NCI-H2196 treated with DMSO at 0.1 percent for 48 hours (cell line): ENCODE measurements at regions not wholly inside any gene's neighbourhood (a gene's known extent, or its start where the extent isn't known, plus 50 kb on each side); places are given as distances from the start of the nearest gene placed in this dataset.

Source experiments
- DNase-seq: peaks from one replicate; lab custom pipeline; 2025; ENCODE audit not compliant: unreplicated experiment; lab: John Stamatoyannopoulos, UW

- no peak for DNase-seq
These were observed 517.9 kb upstream of the RAG2 start for GRCh38 chr11:37115963-37116362.

GRCh38 chr11:37110385-37110784 lies 512.3 kb upstream of the RAG2 start:
- DNase-seq, result no peak

GRCh38 chr11:37109286-37109585 lies 511.2 kb upstream of the RAG2 start:
- no peak for DNase-seq

- DNase-seq, result no peak
These were observed 510.6 kb upstream of the RAG2 start for GRCh38 chr11:37108436-37109285.

- DNase-seq, result no peak
These were observed 509.8 kb upstream of the RAG2 start for GRCh38 chr11:37107831-37108230.

GRCh38 chr11:37107415-37107814 lies 509.4 kb upstream of the RAG2 start:
- DNase-seq, result no peak

GRCh38 chr11:37105427-37105826 lies 507.4 kb upstream of the RAG2 start:
- no peak for DNase-seq

GRCh38 chr11:37104380-37104779 lies 506.3 kb upstream of the RAG2 start:
- no peak for DNase-seq

GRCh38 chr11:37100008-37100407 lies 502.0 kb upstream of the RAG2 start:
- DNase-seq, result no peak

GRCh38 chr11:37092487-37092886 lies 494.5 kb upstream of the RAG2 start:
- DNase-seq, result no peak

- no peak for DNase-seq
These were observed 491.4 kb upstream of the RAG2 start for GRCh38 chr11:37089439-37089838.

- no peak for DNase-seq
These were observed 490.5 kb upstream of the RAG2 start for GRCh38 chr11:37088573-37088910.

- DNase-seq, result no peak
These were observed 489.9 kb upstream of the RAG2 start for GRCh38 chr11:37087650-37088572.

- DNase-seq, result no peak
These were observed 480.5 kb upstream of the RAG2 start for GRCh38 chr11:37078521-37078920.

GRCh38 chr11:37076866-37077265 lies 478.8 kb upstream of the RAG2 start:
- no peak for DNase-seq

- DNase-seq, result no peak
These were observed 474.6 kb upstream of the RAG2 start for GRCh38 chr11:37072538-37073055.

- DNase-seq, result no peak
These were observed 452.3 kb upstream of the RAG2 start for GRCh38 chr11:37050311-37050710.

- no peak for DNase-seq
These were observed 442.9 kb upstream of the RAG2 start for GRCh38 chr11:37040921-37041320.

GRCh38 chr11:37038911-37039310 lies 440.9 kb upstream of the RAG2 start:
- no peak for DNase-seq

GRCh38 chr11:37026741-37027140 lies 428.7 kb upstream of the RAG2 start:
- DNase-seq, result no peak

- no peak for DNase-seq
These were observed 428.3 kb upstream of the RAG2 start for GRCh38 chr11:37026326-37026725.

- no peak for DNase-seq
These were observed 408.5 kb upstream of the RAG2 start for GRCh38 chr11:37006563-37006962.
